Glomerular visceral epithelial cell (primary cell): ENCODE measurements at regions not wholly inside any gene's neighbourhood (a gene's known extent, or its start where the extent isn't known, plus 50 kb on each side); places are given as distances from the start of the nearest gene placed in this dataset.

Experiments
- DNase-seq: peaks from one replicate; pipeline ENCODE4 v3.0.0-alpha.2; 2016; ENCODE audit errors: extremely low spot score

DNA sequence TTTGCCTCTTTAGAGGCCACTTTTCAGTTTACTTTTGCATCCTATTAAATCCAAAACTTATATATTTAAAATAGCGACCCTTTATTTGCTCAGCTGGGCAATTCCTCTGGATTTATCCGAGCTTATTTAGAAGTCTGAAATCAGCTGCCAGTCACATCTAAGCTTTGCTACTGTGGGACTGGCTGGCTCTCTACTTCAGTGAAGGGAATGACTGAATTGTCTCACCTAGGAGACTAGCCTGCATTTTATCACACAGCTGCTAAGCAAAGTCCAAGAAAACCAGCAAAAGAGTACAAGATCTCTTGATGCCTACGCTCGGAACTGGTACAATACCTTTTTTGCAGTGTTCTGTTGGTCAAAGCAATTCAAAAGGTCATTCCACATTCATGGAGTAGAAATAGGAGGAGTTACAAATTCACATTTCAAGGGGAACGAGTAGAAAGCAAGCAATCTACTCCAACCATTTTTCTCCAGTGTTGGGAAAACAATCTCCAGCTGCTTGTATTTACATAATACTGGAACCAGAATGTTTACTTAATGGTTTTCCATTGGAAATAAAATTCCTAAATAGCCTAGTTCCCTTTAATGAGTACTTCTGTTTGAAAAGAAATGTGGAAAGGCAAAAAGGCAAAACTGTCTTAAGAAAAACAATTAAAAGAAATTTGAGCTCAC, 160.2 kb downstream of the MAGEB5 start:
- DNase-seq: no peak

DNA sequence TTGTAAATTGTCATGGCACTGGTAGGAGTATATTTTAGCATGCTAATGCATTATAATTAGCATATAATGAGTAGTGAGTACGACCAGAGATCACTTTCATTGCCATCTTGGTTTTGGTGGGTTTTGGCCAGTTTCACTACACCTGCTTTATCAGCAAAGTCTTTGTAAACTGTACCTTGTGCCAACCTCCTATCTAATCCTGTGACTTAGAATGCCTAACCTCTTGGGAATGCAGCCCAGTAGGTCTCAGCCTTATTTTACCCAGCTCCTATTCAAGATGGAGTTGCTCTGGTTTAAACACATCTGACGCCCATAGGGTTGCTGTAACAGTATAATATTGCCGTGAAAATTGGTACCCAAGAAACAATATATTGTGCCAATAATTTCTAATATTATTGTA, 159.4 kb downstream of the MAGEB5 start:
- no peak for DNase-seq

DNA sequence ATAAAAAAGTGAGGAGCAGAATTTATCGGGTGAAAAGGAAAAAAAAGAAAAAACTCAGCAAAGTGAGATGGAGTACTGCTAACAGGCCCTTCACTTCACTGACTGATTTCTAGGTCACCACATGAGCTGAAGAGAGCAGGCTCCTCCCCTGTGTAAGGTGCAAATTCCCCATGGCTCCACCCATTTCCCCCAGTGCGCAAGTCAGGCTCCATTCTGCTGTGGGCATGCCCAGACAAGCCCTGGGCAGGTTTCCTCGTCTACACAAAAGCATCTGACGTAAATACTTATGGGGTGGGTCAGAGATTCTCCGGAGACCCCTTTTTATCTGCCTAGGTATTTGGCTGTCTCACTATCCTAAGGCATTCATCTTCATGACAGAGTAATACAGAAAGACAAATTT, 157.9 kb downstream of the MAGEB5 start:
- DNase-seq: no peak

DNA sequence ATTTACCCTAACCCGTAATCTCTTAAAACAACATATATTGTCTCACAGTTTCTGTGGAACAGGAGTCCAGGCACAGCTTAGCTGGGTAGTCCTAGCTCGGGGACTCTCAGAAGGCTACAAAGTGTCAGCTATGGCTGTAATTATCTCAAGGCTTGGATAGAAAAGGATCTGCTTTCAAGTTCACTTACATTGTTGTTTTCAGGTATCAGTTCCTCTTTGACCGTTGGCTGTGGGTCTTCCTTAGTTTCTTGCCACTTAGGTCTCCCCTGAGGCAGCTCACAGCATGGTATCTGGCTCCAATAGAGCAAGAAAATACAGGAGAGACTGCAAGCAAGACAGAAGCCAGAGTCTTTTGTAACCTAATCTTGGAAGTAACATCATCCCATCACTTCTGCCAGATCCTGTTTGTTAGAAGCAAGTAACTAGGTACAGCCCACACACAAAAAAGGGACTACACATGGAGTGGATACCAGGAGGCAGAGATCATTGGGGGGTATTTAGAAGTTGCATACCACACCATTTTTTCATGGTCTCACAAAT, 137.0 kb downstream of the MAGEB5 start:
- DNase-seq: no peak

- no peak for DNase-seq
Measured at GRCh38 chrX:26347171-26347570, 131.2 kb downstream of the MAGEB5 start.

DNA sequence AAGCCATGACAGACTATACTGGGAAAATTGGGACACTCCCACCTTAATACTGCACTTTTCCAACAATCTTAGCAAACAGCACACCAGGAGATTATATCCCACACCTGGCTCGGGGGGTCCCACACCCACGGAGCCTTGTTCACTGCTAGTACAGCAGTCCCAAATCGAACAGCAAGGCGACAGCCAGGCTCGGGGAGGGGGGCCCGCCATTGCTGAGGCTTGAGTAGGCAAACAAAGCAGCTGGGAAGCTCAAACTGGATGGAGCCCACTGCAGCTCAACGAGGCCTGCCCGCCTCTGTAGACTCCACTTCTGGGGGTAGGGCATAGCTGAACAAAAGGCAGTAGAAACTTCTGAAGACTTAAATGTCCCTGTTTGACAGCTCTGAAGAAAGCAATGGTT, 118.3 kb downstream of the MAGEB5 start:
- DNase-seq: no peak

DNA sequence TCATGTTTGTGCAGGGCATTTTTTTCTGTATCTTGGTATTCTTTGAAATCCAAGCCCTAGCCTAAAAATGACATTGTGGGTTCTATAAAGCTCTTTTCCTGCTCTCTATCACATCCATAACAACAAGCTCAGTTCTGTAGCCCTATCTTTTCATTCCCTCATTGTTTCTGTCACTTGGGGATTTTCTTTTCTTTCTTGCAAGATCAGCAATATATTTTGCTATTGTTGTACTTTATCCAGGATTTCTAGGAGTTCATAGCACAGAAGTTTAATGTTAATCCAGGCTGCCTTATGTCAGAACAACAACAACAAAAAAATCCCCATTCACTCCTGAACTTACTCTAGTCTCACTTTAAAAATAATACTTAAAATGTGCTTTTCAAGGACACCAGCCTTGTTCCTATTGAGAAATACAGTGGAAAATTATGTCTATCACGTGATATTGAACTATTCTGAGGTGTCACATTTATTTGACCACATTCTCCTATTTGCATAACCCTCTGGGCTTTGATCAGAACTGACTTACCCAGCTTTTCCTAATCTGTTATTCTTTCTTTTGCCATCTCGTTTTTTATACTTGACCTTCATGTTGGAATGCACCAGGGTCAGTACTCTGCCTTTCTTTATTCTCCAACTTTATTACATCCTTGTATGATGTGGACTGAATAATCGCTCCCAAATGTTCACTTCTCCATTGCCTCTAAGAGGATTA, 112.8 kb downstream of the MAGEB5 start:
- no peak for DNase-seq

GRCh38 chrX:26309262-26309661, 93.3 kb downstream of the MAGEB5 start:
- DNase-seq: no peak

- DNase-seq: no peak
Measured at GRCh38 chrX:26295425-26295824, 79.5 kb downstream of the MAGEB5 start.

- no peak for DNase-seq
Measured at GRCh38 chrX:26286836-26287235, 70.9 kb downstream of the MAGEB5 start.
